ENCODE measurements at regions not wholly inside any gene's neighbourhood (a gene's known extent, or its start where the extent isn't known, plus 50 kb on each side); places are given as distances from the start of the nearest gene placed in this dataset.

- TF ChIP-seq CTCF (IDR thresholded peaks at IDR 0.05; ENCODE audit: low read length) (no peak), EZH2 (IDR thresholded peaks at IDR 0.05; ENCODE audit: borderline replicate concordance, low read length) (no peak)
Measured at GRCh38 chrX:97751016-97751415, 867.3 kb downstream of the RPA4 start.
